ENCODE measurements at regions not wholly inside any gene's neighbourhood (a gene's known extent, or its start where the extent isn't known, plus 50 kb on each side); places are given as distances from the start of the nearest gene placed in this dataset.
"Not testable (repeated sequence)": the region's sequence is repeated elsewhere in the genome, so short reads cannot be mapped to it uniquely, and the experiment has no call there.

DNA sequence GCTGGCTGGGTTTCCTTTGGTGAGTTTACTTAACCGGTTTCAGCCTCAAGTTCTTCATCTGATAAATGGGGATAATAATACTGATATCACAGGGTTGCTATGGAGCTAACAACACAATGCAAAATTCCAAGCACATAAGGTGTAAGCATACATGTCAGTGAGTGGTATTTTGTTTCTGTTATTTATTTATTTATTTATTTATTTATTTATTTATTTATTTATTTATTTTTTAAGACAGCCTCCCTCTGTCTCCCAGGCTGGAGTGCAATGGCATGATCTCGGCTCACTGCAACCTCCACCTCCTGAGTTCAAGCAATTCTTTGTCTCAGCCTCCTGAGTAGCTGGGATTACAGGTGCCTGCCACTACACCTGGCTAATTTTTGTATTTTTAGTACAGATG, 1287.4 kb upstream of the TMEM132C start:
- H3K36me3 Mint-ChIP-seq (ENCODE audit: low read depth); DNase-seq (ENCODE audit: low spot score); H3K27me3 Mint-ChIP-seq (ENCODE audit: insufficient read depth); H3K9me3 Mint-ChIP-seq; intact Hi-C loops (cut with micrococcal nuclease); H3K4me3 Mint-ChIP-seq; H3K27ac Mint-ChIP-seq; H3K4me1 Mint-ChIP-seq (ENCODE audit: low read depth): not testable (repeated sequence)

DNA sequence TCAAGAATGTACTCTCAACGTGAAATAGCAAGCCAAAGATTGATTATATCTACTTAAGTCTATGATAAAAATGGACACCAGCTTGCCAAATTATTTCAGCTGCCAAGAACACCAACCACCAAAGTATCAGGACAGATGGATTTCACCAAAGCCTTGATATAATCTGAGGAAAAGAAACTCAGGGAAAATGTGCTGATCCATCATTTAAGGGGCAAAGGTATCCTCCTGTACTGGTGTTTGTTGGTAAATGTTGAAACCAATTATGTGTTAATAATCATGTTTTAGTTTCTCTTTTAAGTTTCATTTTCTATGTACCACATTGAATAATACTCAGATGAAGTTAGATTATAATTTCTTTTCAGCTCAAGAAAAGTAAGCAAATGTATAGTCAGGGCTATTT, 1284.3 kb upstream of the TMEM132C start:
- H3K36me3 Mint-ChIP-seq (ENCODE audit: low read depth), result no peaks in the 10 kb centered on the region
- intact Hi-C loops (cut with micrococcal nuclease), result no loop called here
- no peak overlapping the region for H3K27ac Mint-ChIP-seq
- H3K27me3 Mint-ChIP-seq (ENCODE audit: insufficient read depth), result no peaks in the 10 kb centered on the region
- no peak overlapping the region for H3K4me3 Mint-ChIP-seq
- H3K9me3 Mint-ChIP-seq, result peaks cover 11% of the 10 kb centered on the region
- DNase-seq (ENCODE audit: low spot score), result no peak
- no peaks in the 10 kb centered on the region for H3K4me1 Mint-ChIP-seq (ENCODE audit: low read depth)

DNA sequence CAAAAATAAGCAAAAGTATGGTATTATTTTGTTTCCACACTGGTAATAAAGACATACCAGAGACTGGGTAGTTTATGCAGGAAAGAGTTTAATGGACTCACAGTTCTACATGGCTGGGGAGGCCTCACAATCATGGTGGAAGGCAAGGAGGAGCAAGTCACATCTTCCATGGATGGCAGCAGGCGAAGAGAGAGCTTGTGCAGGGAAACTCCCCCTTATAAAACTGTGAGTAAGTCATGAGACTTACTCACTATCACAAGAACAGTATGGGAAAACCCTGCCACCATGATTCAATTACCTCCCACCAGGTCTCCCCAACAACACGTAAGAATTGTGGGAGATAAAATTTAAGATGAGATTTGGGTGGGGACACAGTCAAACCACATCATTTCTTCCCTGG, 1283.2 kb upstream of the TMEM132C start:
- not testable (repeated sequence) for H3K27me3 Mint-ChIP-seq (ENCODE audit: insufficient read depth)
- peaks cover 11% of the 10 kb centered on the region for H3K9me3 Mint-ChIP-seq

DNA sequence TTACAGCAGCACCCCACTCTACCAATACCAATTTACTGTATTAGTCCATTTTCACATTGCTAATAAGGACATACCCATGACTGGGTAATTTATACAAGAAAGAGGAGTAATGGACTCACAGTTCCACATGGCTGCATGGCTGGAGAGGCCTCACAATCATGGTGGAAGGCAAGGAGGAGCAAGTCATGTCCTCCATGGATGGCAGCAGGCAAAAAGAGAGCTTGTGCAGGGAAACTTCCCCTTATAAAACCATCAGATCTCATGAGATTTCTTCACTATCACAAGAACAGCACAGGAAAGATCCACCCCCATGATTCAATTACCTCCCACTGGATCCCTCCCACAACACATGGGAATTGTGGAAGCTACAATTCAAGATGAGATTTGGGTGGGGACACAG, 1281.3 kb upstream of the TMEM132C start:
- H3K36me3 Mint-ChIP-seq (ENCODE audit: low read depth); DNase-seq (ENCODE audit: low spot score); H3K27me3 Mint-ChIP-seq (ENCODE audit: insufficient read depth); H3K4me3 Mint-ChIP-seq; H3K27ac Mint-ChIP-seq; H3K4me1 Mint-ChIP-seq (ENCODE audit: low read depth); intact Hi-C loops (cut with micrococcal nuclease): not testable (repeated sequence)
- peaks cover 11% of the 10 kb centered on the region for H3K9me3 Mint-ChIP-seq

More for the DNA sequence above, 1283.2 kb upstream of the TMEM132C start:
- intact Hi-C loops (cut with micrococcal nuclease); H3K27ac Mint-ChIP-seq; DNase-seq (ENCODE audit: low spot score); H3K36me3 Mint-ChIP-seq (ENCODE audit: low read depth); H3K4me1 Mint-ChIP-seq (ENCODE audit: low read depth); H3K4me3 Mint-ChIP-seq: not testable (repeated sequence)

DNA sequence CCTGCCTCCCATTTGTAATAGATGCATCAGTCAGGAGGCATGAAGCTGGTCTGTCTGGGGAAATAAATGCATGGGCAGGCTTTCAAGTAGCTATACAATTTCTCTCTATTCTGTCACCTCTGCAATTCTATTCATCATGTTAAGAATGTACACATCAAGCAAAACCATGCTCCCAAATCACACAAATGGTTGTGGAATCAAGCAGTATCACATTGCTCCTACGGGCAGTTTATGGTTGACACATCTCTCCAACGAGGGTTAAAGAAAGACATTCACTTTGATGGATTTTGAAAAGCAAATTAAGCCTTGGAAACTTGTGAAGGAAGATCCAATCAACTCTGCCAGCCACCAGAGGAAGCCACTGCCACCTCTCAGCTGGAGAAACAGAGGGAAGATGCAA, 1277.4 kb upstream of the TMEM132C start:
- H3K9me3 Mint-ChIP-seq, result peaks cover 10% of the 10 kb centered on the region
- H3K4me1 Mint-ChIP-seq (ENCODE audit: low read depth), result no peaks in the 10 kb centered on the region
- H3K27ac Mint-ChIP-seq, result no peak overlapping the region
- no peak overlapping the region for H3K4me3 Mint-ChIP-seq
- intact Hi-C loops (cut with micrococcal nuclease), result no loop called here
- DNase-seq (ENCODE audit: low spot score), result no peak
- no peaks in the 10 kb centered on the region for H3K36me3 Mint-ChIP-seq (ENCODE audit: low read depth)
- H3K27me3 Mint-ChIP-seq (ENCODE audit: insufficient read depth), result no peaks in the 10 kb centered on the region

DNA sequence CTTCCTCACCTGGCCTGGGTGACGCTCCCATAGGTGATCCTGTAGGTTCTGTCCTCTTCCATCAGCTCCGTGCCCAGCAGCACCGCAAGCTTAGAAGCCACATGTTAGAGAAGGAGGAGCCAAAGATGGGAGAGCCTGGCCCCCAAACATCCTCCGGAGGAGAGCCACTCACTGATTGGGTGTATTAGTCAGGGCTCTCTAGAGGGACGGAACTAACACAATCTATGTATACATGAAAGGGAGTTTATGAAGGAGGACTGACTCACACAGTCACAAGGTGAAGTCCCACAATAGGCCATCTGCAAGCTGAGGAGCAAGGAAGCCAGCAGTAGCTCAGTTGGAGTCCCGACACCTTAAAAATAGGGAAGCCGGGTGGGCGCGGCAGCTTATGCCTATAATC, 1273.1 kb upstream of the TMEM132C start:
- Mint-ChIP-seq H3K4me3 (no peak overlapping the region), H3K36me3 (ENCODE audit: low read depth) (no peaks in the 10 kb centered on the region), H3K9me3 (peaks cover 8% of the 10 kb centered on the region), H3K27me3 (ENCODE audit: insufficient read depth) (no peaks in the 10 kb centered on the region), H3K4me1 (ENCODE audit: low read depth) (no peaks in the 10 kb centered on the region), H3K27ac (no peak overlapping the region)
- no peak for DNase-seq (ENCODE audit: low spot score)
- intact Hi-C loops (cut with micrococcal nuclease), result no loop called here

DNA sequence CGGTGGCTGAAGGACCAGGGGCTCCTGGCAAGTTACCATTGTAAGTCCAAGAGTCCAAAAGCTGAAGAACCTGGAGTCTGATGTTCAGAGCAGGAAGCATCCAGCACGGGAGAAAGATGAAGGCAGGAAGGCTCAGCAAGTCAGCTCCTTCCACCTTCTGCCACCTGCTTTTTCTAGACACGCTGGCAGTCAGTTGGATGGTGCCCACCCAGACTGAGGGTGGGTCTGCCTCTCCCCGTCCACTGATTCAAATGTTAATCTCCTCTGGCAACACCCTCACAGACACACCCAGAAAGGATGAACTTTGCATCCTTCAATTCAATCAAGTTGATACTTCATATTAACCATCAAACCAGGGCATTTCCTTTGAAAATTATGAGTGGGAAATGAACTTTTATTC, 1272.4 kb upstream of the TMEM132C start:
- Mint-ChIP-seq H3K9me3 (peaks cover 15% of the 10 kb centered on the region), H3K36me3 (ENCODE audit: low read depth) (no peaks in the 10 kb centered on the region), H3K4me3 (no peak overlapping the region), H3K27ac (no peak overlapping the region), H3K4me1 (ENCODE audit: low read depth) (peaks cover 4% of the 10 kb centered on the region), H3K27me3 (ENCODE audit: insufficient read depth) (no peaks in the 10 kb centered on the region)
- intact Hi-C loops (cut with micrococcal nuclease), result no loop called here
- DNase-seq (ENCODE audit: low spot score), result no peak

DNA sequence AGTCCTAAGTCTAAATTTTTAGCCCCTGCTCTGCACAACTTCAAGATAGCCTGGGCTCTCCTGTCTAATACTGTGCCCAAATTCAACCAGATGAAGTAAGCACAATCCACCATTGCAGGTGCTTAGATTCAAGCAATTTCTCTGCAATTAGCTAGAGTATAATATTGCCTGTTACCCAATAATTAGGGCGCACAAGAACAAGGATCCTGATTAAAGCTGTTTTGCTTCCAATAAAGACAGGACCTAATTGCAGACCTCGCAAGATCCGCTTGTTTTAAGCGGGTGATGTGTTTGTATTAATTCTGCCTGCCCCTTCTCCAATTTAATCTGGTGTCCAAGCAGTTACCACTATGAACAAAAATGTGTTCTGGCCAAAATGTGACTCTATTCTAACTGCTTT, 1268.9 kb upstream of the TMEM132C start:
- intact Hi-C loops (cut with micrococcal nuclease), result no loop called here
- Mint-ChIP-seq H3K27me3 (ENCODE audit: insufficient read depth) (no peaks in the 10 kb centered on the region), H3K36me3 (ENCODE audit: low read depth) (no peaks in the 10 kb centered on the region), H3K27ac (no peak overlapping the region), H3K9me3 (peaks cover 8% of the 10 kb centered on the region), H3K4me1 (ENCODE audit: low read depth) (peaks cover 4% of the 10 kb centered on the region), H3K4me3 (no peak overlapping the region)
- no peak for DNase-seq (ENCODE audit: low spot score)

DNA sequence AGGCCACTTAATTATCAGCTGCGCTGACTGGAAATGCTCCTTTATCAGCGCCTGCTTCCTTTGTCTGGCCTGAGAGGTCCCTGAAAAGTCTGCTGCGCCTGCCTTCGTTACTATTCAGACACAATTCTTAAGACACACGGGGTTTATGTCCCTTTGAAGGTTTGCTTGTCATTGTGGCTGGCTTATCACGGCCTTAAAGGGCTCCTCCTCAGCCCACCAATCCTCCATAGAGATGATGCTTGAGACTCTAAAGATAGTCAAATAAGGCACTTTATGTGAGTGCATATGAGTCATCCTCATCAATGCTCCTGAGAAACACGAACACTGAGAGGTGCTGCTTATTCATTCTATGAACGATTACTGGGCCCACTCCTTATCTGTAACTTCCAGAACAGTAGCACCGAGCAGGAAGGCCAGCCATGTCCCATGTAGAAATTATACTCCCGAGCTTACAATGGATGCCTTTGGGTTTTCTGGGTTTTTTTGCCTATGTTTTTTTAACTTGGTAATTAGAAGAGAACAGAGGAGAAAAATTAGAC, 1268.2 kb upstream of the TMEM132C start:
- intact Hi-C loops (cut with micrococcal nuclease), result no loop called here
- H3K9me3 Mint-ChIP-seq, result peaks cover 8% of the 10 kb centered on the region
- H3K36me3 Mint-ChIP-seq (ENCODE audit: low read depth), result no peaks in the 10 kb centered on the region
- no peak for DNase-seq (ENCODE audit: low spot score)
- H3K27ac Mint-ChIP-seq, result no peak overlapping the region
- H3K4me3 Mint-ChIP-seq, result no peak overlapping the region
- H3K27me3 Mint-ChIP-seq (ENCODE audit: insufficient read depth), result no peaks in the 10 kb centered on the region
- peaks cover 4% of the 10 kb centered on the region for H3K4me1 Mint-ChIP-seq (ENCODE audit: low read depth)

DNA sequence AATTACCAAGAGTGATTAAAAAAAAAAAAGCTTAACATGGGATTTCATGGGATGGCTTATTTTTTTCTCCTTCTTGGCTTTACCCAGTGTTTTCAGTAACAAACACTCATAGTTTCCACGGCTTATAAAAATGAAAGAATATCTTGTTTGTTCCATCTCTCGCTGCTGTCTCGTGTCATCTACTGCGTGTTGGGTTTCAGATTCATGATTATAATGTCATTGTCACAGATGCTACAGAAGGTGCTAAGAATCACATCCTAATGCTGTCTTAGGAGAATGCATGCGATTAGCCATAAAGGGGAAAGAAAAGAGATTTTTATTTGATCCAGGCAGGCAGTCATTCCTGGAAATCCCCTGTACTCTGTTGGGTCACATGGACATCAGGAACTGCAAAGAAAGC, 1267.6 kb upstream of the TMEM132C start:
- intact Hi-C loops (cut with micrococcal nuclease), result no loop called here
- no peak for DNase-seq (ENCODE audit: low spot score)
- Mint-ChIP-seq H3K9me3 (peaks cover 8% of the 10 kb centered on the region), H3K27ac (no peak overlapping the region), H3K36me3 (ENCODE audit: low read depth) (no peaks in the 10 kb centered on the region), H3K4me3 (no peak overlapping the region), H3K27me3 (ENCODE audit: insufficient read depth) (no peaks in the 10 kb centered on the region), H3K4me1 (ENCODE audit: low read depth) (peaks cover 4% of the 10 kb centered on the region)

DNA sequence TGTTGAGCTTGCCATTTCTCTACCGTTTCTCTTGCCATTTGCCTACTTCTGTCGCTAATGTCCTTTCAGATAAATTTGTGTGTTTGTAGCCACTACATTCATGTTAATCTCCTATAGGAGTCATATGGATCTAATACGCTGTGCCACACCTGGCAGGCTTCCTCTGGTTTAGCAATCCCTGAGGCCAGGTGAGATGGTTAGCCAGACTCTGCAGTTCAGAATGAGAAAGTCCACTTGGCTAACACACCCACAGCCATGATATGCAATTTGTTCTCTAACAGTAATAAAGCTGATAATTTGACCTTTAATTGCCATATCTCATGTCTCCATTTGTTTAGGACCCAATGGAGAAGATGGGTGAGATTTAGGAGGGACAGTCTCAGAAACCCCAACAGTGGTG, 1261.6 kb upstream of the TMEM132C start:
- Mint-ChIP-seq H3K4me3 (no peak overlapping the region), H3K27ac (no peak overlapping the region), H3K9me3 (no peaks in the 10 kb centered on the region), H3K36me3 (ENCODE audit: low read depth) (no peaks in the 10 kb centered on the region), H3K27me3 (ENCODE audit: insufficient read depth) (peaks cover 1% of the 10 kb centered on the region), H3K4me1 (ENCODE audit: low read depth) (no peaks in the 10 kb centered on the region)
- DNase-seq (ENCODE audit: low spot score), result no peak
- intact Hi-C loops (cut with micrococcal nuclease), result no loop called here

DNA sequence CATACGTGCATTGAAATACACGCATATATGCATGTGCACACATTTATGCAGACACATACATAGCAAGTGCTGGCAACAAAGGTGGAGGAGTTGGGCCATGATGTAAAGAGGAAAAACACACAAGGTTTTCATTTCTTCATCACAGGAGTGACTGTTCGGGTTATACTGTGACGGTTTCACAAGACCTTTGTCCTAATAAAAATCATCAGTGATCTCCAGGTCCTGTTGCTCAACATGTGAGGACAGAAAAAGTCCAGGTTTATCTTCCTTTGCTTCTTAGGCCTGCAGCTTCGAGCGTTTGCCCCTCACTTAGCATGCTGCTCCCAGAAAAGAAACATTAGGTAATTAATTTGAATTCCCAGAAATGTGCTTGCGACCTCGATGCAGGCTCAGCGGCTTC, 1260.0 kb upstream of the TMEM132C start:
- no peaks in the 10 kb centered on the region for H3K36me3 Mint-ChIP-seq (ENCODE audit: low read depth)
- no peaks in the 10 kb centered on the region for H3K9me3 Mint-ChIP-seq
- no peak overlapping the region for H3K27ac Mint-ChIP-seq
- no peak for DNase-seq (ENCODE audit: low spot score)
- no peaks in the 10 kb centered on the region for H3K4me1 Mint-ChIP-seq (ENCODE audit: low read depth)
- no peak overlapping the region for H3K4me3 Mint-ChIP-seq
- intact Hi-C loops (cut with micrococcal nuclease), result no loop called here
- H3K27me3 Mint-ChIP-seq (ENCODE audit: insufficient read depth), result peaks cover 1% of the 10 kb centered on the region

DNA sequence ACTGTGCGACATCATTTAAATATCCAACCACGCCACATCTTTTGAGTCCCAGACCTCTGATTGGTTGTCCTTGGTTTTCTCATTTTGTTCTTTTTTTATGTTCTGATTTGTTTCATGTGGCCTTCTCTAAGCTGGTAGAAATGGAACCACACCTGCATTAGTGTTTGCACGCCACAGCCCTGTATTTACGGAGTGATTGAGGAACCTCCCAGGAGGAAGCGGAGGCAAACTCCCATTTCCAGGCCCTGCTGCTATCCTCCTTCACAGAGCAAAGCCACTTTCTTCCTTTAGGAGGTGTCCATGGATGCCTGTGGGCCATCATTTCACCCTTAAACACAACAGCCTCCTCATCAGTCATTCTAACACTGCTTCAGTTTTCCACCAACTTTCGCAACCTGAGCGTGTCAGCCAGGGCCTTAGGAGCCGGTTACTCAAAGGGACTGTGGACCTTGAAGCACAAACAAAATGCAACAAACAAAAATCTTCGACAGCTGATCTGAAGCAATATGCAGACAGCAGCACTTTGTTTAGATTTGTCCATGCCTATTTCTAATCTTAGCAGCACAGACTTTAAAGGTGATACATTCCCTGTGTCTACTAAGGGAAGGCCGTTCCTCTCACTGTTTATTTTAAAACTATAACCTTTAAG, 1258.1 kb upstream of the TMEM132C start:
- intact Hi-C loops (cut with micrococcal nuclease), result no loop called here
- Mint-ChIP-seq H3K36me3 (ENCODE audit: low read depth) (no peaks in the 10 kb centered on the region), H3K27ac (no peak overlapping the region), H3K4me1 (ENCODE audit: low read depth) (no peaks in the 10 kb centered on the region), H3K4me3 (no peak overlapping the region), H3K9me3 (no peaks in the 10 kb centered on the region), H3K27me3 (ENCODE audit: insufficient read depth) (peaks cover 1% of the 10 kb centered on the region)
- DNase-seq (ENCODE audit: low spot score), result no peak

DNA sequence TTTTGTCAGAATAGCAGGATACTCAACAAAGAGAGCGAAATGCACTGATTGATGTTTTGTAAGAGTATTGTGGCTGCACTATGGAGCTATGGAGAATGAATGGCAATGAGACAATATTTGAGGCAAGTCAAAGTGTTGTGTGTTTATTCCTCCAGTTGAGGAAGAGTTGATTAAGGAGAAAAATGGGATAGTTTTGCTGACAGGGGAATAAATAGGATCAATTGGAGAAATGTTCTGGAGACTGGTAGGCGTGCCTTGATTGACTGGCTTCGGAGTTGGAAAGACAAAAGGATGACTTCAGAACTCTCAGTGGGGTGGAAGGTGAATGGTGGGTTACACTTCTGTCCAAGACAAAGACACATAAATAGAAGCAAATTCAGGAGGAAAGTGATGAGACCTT, 1254.9 kb upstream of the TMEM132C start:
- Mint-ChIP-seq H3K27ac (no peak overlapping the region), H3K36me3 (ENCODE audit: low read depth) (no peaks in the 10 kb centered on the region), H3K27me3 (ENCODE audit: insufficient read depth) (no peaks in the 10 kb centered on the region), H3K9me3 (no peaks in the 10 kb centered on the region), H3K4me1 (ENCODE audit: low read depth) (no peaks in the 10 kb centered on the region), H3K4me3 (no peak overlapping the region)
- DNase-seq (ENCODE audit: low spot score), result no peak
- intact Hi-C loops (cut with micrococcal nuclease), result no loop called here
